ENCODE measurements at regions not wholly inside any gene's neighbourhood (a gene's known extent, or its start where the extent isn't known, plus 50 kb on each side); places are given as distances from the start of the nearest gene placed in this dataset.

- H3K79me2 ChIP-seq (ENCODE audit: control insufficient read depth, insufficient read depth, low read length) = no peaks in the 10 kb centered on the region
- no TSS peak for BruUV-seq (replicated peaks)
- no peaks in the 10 kb centered on the region for H3K9me3 ChIP-seq (replicated peaks; ENCODE audit: control insufficient read depth, insufficient read depth, low read depth, low read length)
- ATAC-seq = no peak
- H3K4me2 ChIP-seq (ENCODE audit: insufficient read depth, low read length) = no peak overlapping the region
- H4K20me1 ChIP-seq (replicated peaks; ENCODE audit: control insufficient read depth, insufficient read depth, low read length) = no peaks in the 10 kb centered on the region
- H2AFZ ChIP-seq (ENCODE audit: low read depth, low read length) = no peak overlapping the region
- no peak for DNase-seq (ENCODE audit: extremely low read depth in 1 of 4, low spot score in 3 of 4)
- H3K4me3 ChIP-seq = no peak overlapping the region
- TF ChIP-seq EHMT2 (IDR thresholded peaks at IDR 0.05) (no peak), MCM5 (IDR thresholded peaks at IDR 0.05; ENCODE audit: low read depth) (no peak), PKNOX1 (IDR thresholded peaks at IDR 0.05) (no peak), E2F8 (IDR thresholded peaks at IDR 0.05; ENCODE audit: low read depth, partially characterized antibody) (no peak), SAFB2 (IDR thresholded peaks at IDR 0.05; ENCODE audit: borderline replicate concordance, low read depth, low read length, severe bottlenecking) (no peak)
- TF ChIP-seq, protein P1, sequence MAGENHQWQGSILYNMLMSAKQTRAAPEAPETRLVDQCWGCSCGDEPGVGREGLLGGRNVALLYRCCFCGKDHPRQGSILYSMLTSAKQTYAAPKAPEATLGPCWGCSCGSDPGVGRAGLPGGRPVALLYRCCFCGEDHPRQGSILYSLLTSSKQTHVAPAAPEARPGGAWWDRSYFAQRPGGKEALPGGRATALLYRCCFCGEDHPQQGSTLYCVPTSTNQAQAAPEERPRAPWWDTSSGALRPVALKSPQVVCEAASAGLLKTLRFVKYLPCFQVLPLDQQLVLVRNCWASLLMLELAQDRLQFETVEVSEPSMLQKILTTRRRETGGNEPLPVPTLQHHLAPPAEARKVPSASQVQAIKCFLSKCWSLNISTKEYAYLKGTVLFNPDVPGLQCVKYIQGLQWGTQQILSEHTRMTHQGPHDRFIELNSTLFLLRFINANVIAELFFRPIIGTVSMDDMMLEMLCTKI (IDR thresholded peaks at IDR 0.05; ENCODE audit: partially characterized antibody) = no peak
- TF ChIP-seq, protein P2, sequence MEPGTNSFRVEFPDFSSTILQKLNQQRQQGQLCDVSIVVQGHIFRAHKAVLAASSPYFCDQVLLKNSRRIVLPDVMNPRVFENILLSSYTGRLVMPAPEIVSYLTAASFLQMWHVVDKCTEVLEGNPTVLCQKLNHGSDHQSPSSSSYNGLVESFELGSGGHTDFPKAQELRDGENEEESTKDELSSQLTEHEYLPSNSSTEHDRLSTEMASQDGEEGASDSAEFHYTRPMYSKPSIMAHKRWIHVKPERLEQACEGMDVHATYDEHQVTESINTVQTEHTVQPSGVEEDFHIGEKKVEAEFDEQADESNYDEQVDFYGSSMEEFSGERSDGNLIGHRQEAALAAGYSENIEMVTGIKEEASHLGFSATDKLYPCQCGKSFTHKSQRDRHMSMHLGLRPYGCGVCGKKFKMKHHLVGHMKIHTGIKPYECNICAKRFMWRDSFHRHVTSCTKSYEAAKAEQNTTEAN (CRISPR knock-in tag; IDR thresholded peaks at IDR 0.05) = no peak
- TF ChIP-seq, protein P3, sequence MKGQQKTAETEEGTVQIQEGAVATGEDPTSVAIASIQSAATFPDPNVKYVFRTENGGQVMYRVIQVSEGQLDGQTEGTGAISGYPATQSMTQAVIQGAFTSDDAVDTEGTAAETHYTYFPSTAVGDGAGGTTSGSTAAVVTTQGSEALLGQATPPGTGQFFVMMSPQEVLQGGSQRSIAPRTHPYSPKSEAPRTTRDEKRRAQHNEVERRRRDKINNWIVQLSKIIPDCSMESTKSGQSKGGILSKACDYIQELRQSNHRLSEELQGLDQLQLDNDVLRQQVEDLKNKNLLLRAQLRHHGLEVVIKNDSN (CRISPR knock-in tag; IDR thresholded peaks at IDR 0.05) = no peak
- TF ChIP-seq, protein P4, sequence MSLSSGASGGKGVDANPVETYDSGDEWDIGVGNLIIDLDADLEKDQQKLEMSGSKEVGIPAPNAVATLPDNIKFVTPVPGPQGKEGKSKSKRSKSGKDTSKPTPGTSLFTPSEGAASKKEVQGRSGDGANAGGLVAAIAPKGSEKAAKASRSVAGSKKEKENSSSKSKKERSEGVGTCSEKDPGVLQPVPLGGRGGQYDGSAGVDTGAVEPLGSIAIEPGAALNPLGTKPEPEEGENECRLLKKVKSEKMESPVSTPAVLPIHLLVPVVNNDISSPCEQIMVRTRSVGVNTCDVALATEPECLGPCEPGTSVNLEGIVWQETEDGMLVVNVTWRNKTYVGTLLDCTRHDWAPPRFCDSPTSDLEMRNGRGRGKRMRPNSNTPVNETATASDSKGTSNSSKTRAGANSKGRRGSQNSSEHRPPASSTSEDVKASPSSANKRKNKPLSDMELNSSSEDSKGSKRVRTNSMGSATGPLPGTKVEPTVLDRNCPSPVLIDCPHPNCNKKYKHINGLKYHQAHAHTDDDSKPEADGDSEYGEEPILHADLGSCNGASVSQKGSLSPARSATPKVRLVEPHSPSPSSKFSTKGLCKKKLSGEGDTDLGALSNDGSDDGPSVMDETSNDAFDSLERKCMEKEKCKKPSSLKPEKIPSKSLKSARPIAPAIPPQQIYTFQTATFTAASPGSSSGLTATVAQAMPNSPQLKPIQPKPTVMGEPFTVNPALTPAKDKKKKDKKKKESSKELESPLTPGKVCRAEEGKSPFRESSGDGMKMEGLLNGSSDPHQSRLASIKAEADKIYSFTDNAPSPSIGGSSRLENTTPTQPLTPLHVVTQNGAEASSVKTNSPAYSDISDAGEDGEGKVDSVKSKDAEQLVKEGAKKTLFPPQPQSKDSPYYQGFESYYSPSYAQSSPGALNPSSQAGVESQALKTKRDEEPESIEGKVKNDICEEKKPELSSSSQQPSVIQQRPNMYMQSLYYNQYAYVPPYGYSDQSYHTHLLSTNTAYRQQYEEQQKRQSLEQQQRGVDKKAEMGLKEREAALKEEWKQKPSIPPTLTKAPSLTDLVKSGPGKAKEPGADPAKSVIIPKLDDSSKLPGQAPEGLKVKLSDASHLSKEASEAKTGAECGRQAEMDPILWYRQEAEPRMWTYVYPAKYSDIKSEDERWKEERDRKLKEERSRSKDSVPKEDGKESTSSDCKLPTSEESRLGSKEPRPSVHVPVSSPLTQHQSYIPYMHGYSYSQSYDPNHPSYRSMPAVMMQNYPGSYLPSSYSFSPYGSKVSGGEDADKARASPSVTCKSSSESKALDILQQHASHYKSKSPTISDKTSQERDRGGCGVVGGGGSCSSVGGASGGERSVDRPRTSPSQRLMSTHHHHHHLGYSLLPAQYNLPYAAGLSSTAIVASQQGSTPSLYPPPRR (CRISPR knock-in tag; IDR thresholded peaks at IDR 0.05; ENCODE audit: borderline replicate concordance) = no peak
- no peak overlapping the region for H3K9ac ChIP-seq (ENCODE audit: insufficient read depth in 1 of 2, low read depth in 2 of 2, low read length in 2 of 2)
- CTCF ChIA-PET (ENCODE audit: low intra/inter-chr PET ratio) = no interaction called here
- H3K36me3 ChIP-seq (ENCODE audit: control insufficient read depth, insufficient read depth, low read length) = no peaks in the 10 kb centered on the region
- H3K27ac ChIP-seq (ENCODE audit: extremely low read depth, low read depth, low read length) = no peak overlapping the region
- POLR2A ChIA-PET = interaction anchor here (0.6 kb wide), 1 partner anchor 14 kb away, joined by 4 read pairs; no protein-coding TSS in a partner anchor
- intact Hi-C loops (cut with micrococcal nuclease) = no loop called here
- H3K27me3 ChIP-seq (ENCODE audit: control insufficient read depth in 2 of 2, insufficient read depth in 2 of 2, low read length in 2 of 2) = no peaks in the 10 kb centered on the region
- WGBS (ENCODE audit: insufficient coverage, low coverage, missing lambda C conversion rate) = 2% methylated on average over 3 of the region's 3 CpGs
- no peaks in the 10 kb centered on the region for H3K9me1 ChIP-seq (ENCODE audit: control insufficient read depth, insufficient read depth, low read length)
- in situ Hi-C loops (cut with MboI) = no loop called here
- no peak for FAIRE-seq
- no peaks in the 10 kb centered on the region for H3K4me1 ChIP-seq (replicated peaks in 1 of 2; ENCODE audit: control insufficient read depth in 2 of 2, insufficient read depth in 2 of 2, low read length in 2 of 2)
Measured at GRCh38 chr4:24000470-24000831, 110.6 kb upstream of the PPARGC1A start.
